ENCODE measurements at regions not wholly inside any gene's neighbourhood (a gene's known extent, or its start where the extent isn't known, plus 50 kb on each side); places are given as distances from the start of the nearest gene placed in this dataset.

DNA sequence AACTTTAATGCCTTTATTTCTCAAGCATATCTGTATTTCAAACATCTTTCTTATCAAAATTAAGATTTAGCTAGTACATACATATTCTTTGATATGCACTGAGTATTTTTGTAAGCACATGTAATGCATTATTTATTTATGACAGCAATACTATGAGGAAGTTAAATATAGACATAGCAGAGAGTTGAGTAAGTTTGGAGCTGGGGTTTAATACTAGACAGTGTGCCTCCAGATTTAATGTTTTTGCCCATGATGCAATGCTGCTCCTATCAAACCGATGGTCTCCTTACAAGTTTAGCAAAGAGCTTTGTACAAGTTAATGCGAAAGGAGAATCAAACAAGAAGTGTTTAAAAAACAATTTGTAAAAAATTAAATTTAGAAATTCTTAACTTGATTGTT is 826.6 kb upstream of the MGAT4C start:
- TF ChIP-seq, protein P1, sequence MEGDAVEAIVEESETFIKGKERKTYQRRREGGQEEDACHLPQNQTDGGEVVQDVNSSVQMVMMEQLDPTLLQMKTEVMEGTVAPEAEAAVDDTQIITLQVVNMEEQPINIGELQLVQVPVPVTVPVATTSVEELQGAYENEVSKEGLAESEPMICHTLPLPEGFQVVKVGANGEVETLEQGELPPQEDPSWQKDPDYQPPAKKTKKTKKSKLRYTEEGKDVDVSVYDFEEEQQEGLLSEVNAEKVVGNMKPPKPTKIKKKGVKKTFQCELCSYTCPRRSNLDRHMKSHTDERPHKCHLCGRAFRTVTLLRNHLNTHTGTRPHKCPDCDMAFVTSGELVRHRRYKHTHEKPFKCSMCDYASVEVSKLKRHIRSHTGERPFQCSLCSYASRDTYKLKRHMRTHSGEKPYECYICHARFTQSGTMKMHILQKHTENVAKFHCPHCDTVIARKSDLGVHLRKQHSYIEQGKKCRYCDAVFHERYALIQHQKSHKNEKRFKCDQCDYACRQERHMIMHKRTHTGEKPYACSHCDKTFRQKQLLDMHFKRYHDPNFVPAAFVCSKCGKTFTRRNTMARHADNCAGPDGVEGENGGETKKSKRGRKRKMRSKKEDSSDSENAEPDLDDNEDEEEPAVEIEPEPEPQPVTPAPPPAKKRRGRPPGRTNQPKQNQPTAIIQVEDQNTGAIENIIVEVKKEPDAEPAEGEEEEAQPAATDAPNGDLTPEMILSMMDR (conservative IDR thresholded peaks at IDR 0.05; ENCODE audit: low read depth, low read length): no peak
- DNase-seq (ENCODE audit: low read depth): no peak
- no peak overlapping the region for H3K4me3 ChIP-seq (ENCODE audit: low read depth, low read length)

DNA sequence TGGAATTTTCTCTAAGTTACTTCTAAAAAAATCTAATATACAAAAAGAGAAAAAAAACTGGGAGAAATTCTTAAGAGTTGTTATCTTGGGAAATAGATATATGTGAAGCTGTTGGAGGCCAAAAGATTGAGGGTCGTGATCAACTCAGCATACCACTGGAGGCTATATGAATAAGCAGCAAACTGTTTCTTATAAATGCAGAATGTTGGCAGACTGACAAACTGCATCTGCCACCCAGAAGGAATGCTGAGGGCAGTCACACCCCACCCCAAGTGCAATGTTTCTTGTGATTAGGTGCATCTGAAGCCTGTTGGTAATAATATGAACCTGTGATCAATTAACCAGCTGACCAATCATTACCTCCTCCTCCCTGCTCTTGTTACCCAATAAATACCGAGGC is 818.6 kb upstream of the MGAT4C start:
- TF ChIP-seq, protein P1 (conservative IDR thresholded peaks at IDR 0.05; ENCODE audit: low read depth, low read length): no peak
- no peak for DNase-seq (ENCODE audit: low read depth)
- no peak overlapping the region for H3K4me3 ChIP-seq (ENCODE audit: low read depth, low read length)

DNA sequence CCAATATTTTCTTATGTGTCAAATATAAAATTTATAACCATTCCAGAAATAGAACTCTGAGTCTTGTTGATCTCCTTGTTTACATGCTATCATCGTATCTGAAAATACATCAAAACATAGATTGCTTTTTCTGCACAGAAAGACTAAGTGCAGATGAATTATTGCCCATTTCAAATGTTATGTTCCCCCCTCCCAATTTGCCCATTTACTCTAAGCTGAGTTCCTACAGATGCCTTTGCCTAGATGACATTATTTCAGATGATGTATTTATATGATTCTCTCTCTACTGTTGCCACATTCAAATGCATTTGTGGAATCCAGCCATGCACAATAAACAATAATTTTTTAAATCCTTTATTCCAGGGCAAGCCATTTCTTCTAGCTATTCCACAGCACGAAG is 810.1 kb upstream of the MGAT4C start:
- H3K4me3 ChIP-seq (ENCODE audit: low read depth, low read length): no peak overlapping the region
- TF ChIP-seq, protein P1 (conservative IDR thresholded peaks at IDR 0.05; ENCODE audit: low read depth, low read length): no peak

DNA sequence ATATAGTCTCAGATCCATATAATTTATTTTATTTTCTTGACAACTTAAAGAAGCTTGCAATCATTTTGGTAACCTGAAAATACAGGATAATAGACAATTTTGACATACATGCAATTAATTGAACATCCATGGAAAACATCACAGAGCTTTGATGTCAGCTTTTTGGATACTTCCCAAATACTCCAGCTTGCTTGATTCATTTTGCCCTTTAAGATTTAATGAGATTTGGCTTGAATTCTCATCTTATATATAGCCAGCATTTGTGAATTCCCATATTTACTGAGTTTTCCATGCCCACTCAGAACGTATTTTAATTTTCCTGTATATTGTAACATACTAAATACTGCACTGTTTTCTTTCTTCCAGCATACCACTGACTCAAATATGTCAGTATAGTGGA is 803.0 kb upstream of the MGAT4C start:
- no peak overlapping the region for H3K4me3 ChIP-seq (ENCODE audit: low read depth, low read length)
- TF ChIP-seq, protein P1 (conservative IDR thresholded peaks at IDR 0.05; ENCODE audit: low read depth, low read length): no peak
- DNase-seq (ENCODE audit: low read depth): no peak

More for the DNA sequence above, 810.1 kb upstream of the MGAT4C start:
- no peak for DNase-seq (ENCODE audit: low read depth)

DNA sequence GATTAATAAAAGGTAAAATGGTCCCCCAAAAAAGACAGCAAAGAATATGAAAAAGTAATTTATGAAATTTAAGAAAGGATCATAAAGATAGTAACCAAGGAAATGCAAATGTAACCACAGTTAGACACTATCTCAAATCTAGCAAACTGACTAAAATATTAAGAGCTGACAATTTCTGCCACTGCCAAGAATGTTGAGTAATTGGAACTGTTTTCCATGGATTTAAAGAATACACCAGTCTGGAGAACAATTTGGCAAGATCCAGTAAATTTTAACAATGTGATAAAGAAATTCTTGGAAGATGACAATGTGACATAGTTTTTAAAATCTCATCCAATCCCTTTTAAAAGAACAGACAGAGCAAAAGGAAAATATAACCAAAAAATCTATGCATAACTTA is 798.0 kb upstream of the MGAT4C start:
- no peak for DNase-seq (ENCODE audit: low read depth)
- TF ChIP-seq, protein P1 (conservative IDR thresholded peaks at IDR 0.05; ENCODE audit: low read depth, low read length): no peak

DNA sequence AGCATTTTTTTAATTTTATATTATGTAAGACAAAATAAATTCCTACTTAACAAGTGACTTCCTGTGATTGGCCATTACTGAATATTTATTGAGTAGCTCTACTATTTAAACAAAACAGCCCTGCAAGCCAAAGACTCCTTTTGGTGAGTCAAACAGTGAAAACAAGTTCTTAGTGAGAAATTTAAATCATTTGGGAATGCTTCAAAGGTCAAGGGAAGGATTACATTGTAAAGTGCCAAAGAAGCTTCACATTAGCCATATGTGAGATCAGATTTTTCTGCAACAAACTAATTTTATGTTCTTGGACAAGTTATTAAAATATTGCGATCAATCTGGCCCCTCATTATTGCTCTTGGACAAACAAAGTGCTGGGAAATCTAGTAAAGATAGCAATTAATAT is 795.4 kb upstream of the MGAT4C start:
- TF ChIP-seq, protein P1 (conservative IDR thresholded peaks at IDR 0.05; ENCODE audit: low read depth, low read length): no peak
- H3K4me3 ChIP-seq (ENCODE audit: low read depth, low read length): no peak overlapping the region
- DNase-seq (ENCODE audit: low read depth): no peak

More for the DNA sequence above, 798.0 kb upstream of the MGAT4C start:
- H3K4me3 ChIP-seq (ENCODE audit: low read depth, low read length): no peak overlapping the region

DNA sequence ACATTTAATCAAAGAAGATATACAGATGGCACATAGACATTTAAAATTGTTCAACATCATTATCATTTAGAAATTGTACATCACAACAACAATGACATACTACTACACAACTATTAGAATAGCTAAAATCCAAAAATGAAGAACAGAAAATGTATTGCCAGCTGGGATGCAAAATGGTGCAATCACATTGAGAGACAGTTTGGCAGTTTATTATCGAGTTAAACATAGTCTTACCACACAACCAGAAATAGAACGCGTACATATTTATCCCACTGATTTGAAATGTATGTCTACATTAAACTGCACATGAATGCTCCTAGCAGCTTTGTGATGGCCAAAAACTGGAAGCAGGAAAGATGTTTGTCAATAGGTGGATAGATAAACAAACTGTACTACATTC is 791.5 kb upstream of the MGAT4C start:
- TF ChIP-seq, protein P1 (conservative IDR thresholded peaks at IDR 0.05; ENCODE audit: low read depth, low read length): no peak
- H3K4me3 ChIP-seq (ENCODE audit: low read depth, low read length): no peak overlapping the region
- no peak for DNase-seq (ENCODE audit: low read depth)
